Nephron (organoid): ENCODE measurements at regions not wholly inside any gene's neighbourhood (a gene's known extent, or its start where the extent isn't known, plus 50 kb on each side); places are given as distances from the start of the nearest gene placed in this dataset.

ENCODE experiments used
- H3K27ac Mint-ChIP-seq, 3 experiments: 2 replicates each; pipeline ENCODE4 v1.8.0; 2020; ENCODE audit warnings: mixed read lengths in 3 of 3, mild to moderate bottlenecking in 2 of 3, moderate library complexity in 1 of 3
- H3K27me3 Mint-ChIP-seq: 2 replicates; pipeline ENCODE4 v1.8.0; 2021; ENCODE audit warnings: low read depth, mild to moderate bottlenecking, moderate library complexity, mixed read lengths
- H3K36me3 Mint-ChIP-seq: 2 replicates; pipeline ENCODE4 v1.8.0; 2020; ENCODE audit warnings: low read depth, mixed read lengths
- H3K4me1 Mint-ChIP-seq: 2 replicates; pipeline ENCODE4 v1.8.0; 2020; ENCODE audit warnings: mixed read lengths
- H3K4me3 Mint-ChIP-seq, 3 experiments: 2 replicates each; pipeline ENCODE4 v1.8.0; 2020; ENCODE audit warnings: mild to moderate bottlenecking in 3 of 3, mixed read lengths in 3 of 3, moderate library complexity in 2 of 3
- H3K9me3 Mint-ChIP-seq: 2 replicates; pipeline ENCODE4 v1.8.0; 2020; ENCODE audit warnings: mixed read lengths
- TF ChIP-seq, protein P1 (sequence below), 3 experiments: fragments of 200-600 bp; sonication (generic); IDR thresholded peaks; one replicate each; pipeline ENCODE4 v1.5.0; 2021; ENCODE audit warnings: antibody characterized with exemption in 3 of 3; ENCODE audit not compliant: unreplicated experiment in 3 of 3

DNA sequence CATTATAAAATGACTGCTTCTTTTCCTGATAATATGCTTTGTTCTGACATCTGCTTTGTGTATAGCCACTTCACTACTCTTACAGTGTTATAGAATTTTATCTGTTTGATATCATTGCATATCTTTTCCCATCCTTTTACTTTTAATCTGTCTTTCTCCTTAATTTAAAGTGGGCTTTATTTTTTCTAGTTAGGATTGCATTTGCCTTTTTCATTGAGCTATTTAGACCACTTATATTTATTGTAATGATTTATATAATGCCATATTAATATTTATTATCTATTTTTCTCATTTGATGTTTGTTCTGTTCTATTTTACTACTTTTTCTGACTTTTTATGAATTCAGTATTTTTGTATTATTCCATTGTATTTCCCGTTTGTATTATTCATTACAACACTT is 758.7 kb downstream of the TMEM182 start:
- Mint-ChIP-seq H3K4me1 (no peaks in the 10 kb centered on the region), H3K9me3 (peaks cover 9% of the 10 kb centered on the region), H3K27me3 (no peaks in the 10 kb centered on the region), H3K36me3 (no peaks in the 10 kb centered on the region), H3K27ac (no peak overlapping the region), H3K4me3 (no peak overlapping the region)
- TF ChIP-seq, protein P1, sequence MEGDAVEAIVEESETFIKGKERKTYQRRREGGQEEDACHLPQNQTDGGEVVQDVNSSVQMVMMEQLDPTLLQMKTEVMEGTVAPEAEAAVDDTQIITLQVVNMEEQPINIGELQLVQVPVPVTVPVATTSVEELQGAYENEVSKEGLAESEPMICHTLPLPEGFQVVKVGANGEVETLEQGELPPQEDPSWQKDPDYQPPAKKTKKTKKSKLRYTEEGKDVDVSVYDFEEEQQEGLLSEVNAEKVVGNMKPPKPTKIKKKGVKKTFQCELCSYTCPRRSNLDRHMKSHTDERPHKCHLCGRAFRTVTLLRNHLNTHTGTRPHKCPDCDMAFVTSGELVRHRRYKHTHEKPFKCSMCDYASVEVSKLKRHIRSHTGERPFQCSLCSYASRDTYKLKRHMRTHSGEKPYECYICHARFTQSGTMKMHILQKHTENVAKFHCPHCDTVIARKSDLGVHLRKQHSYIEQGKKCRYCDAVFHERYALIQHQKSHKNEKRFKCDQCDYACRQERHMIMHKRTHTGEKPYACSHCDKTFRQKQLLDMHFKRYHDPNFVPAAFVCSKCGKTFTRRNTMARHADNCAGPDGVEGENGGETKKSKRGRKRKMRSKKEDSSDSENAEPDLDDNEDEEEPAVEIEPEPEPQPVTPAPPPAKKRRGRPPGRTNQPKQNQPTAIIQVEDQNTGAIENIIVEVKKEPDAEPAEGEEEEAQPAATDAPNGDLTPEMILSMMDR (IDR thresholded peaks at IDR 0.05; ENCODE audit: unreplicated experiment in 3 of 3): no peak

DNA sequence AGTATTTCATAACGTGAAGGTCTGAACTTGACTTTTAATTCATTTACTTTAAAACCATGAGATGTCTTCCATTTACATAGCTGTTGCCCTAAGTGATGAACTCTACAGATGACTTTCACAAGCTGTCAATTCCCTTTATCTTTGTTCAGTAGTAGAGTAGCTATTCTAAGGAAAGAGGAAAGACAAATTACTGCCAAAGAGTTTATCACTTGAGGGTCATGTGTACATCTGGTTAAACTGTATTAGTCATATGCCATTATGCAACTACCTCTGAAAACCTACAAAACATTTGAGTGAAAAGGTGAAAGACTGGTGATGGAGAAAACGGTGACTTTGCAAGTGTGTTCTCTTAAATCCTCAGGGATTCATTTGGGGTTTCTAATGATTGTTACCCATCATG is 763.9 kb downstream of the TMEM182 start:
- TF ChIP-seq, protein P1 (IDR thresholded peaks at IDR 0.05; ENCODE audit: unreplicated experiment in 3 of 3): no peak
- H3K36me3 Mint-ChIP-seq: no peaks in the 10 kb centered on the region
- H3K27me3 Mint-ChIP-seq: no peaks in the 10 kb centered on the region
- H3K27ac Mint-ChIP-seq: no peak overlapping the region
- H3K9me3 Mint-ChIP-seq: peaks cover 3% of the 10 kb centered on the region
- H3K4me1 Mint-ChIP-seq: no peaks in the 10 kb centered on the region
- no peak overlapping the region for H3K4me3 Mint-ChIP-seq

DNA sequence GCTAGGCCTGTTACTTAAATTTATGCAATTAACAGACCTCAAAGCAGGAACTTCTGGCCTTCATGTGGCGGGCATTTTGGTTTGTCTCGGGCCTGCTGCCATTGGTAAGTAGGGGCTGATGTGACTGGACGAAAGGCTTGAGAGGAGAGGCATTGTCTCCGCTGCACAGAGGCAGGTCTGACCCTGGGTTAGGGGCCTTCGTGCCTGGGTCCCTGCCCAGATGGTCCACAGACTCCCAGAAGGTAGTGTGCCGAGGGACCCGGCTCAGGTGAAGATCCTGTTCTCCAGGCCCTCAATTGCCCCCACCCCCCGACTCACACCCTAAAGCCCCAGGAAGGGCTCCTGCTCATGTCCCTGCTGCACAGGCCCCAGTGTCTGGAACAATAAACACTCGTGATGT is 764.9 kb downstream of the TMEM182 start:
- no peak overlapping the region for H3K27ac Mint-ChIP-seq
- H3K36me3 Mint-ChIP-seq: no peaks in the 10 kb centered on the region
- TF ChIP-seq, protein P1 (IDR thresholded peaks at IDR 0.05; ENCODE audit: unreplicated experiment in 3 of 3): no peak

DNA sequence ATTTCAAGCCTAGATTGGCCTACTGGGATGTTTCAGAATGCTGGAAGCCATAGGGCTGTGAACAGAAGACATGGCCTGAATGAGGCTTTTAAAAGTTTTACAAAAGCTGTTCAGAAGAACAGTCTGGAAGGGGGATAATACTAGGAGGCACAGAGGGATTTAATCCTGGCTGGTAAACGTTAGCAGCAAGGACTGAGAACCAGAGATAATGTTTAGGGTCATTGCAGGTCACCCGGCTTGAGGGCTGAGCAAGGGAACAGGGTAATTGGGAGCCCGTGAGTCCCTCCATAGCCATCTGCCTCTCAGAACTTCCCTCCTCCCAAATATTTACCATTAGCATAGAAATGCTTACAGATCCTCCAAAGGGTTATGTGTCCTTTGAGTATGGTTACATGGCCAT is 765.4 kb downstream of the TMEM182 start:
- no peaks in the 10 kb centered on the region for H3K4me1 Mint-ChIP-seq
- peaks cover 3% of the 10 kb centered on the region for H3K9me3 Mint-ChIP-seq
- no peak overlapping the region for H3K4me3 Mint-ChIP-seq
- H3K36me3 Mint-ChIP-seq: no peaks in the 10 kb centered on the region
- TF ChIP-seq, protein P1 (IDR thresholded peaks at IDR 0.05; ENCODE audit: unreplicated experiment in 3 of 3): no peak
- no peak overlapping the region for H3K27ac Mint-ChIP-seq
- H3K27me3 Mint-ChIP-seq: no peaks in the 10 kb centered on the region

More for the DNA sequence above, 764.9 kb downstream of the TMEM182 start:
- H3K4me1 Mint-ChIP-seq: no peaks in the 10 kb centered on the region
- H3K9me3 Mint-ChIP-seq: peaks cover 3% of the 10 kb centered on the region
- H3K27me3 Mint-ChIP-seq: no peaks in the 10 kb centered on the region
- no peak overlapping the region for H3K4me3 Mint-ChIP-seq

DNA sequence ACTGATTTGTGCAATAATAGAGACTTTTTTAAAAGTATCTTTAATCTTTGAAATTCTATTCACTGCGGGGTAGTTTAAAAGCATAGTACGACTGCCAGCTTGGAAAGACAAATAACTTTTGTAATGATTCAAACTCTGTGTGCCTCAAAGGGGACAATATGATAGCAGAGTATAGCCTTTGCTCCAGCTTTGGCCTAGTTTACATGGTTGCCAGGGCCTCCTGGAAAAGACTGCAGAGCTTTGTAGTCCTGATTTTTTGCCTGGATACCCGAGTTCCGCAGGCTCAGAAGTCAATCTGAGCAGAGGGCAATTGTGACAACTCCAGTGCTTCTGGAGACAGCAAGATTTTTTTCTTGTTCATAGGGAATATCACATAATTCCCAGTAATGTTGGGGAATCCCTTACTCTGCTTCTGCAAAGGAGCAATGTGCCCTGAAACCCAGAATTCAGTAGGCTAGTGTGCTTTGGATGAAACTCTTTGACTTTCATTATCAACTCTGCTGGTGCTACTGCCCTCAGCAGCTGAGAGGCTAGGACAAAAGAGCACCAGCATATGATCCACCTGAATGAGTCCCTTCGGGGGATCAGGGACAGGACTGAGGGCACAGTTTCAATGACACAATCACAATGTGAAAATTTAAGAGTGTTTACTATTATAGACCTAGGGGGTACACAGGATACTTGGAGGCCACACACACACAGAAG is 768.1 kb downstream of the TMEM182 start:
- no peaks in the 10 kb centered on the region for H3K9me3 Mint-ChIP-seq
- H3K4me1 Mint-ChIP-seq: no peaks in the 10 kb centered on the region
- no peak overlapping the region for H3K27ac Mint-ChIP-seq

More for the DNA sequence above, 768.1 kb downstream of the TMEM182 start:
- TF ChIP-seq, protein P1 (IDR thresholded peaks at IDR 0.05; ENCODE audit: unreplicated experiment in 3 of 3): no peak
- Mint-ChIP-seq H3K36me3 (no peaks in the 10 kb centered on the region), H3K4me3 (no peak overlapping the region), H3K27me3 (no peaks in the 10 kb centered on the region)
